ENCODE measurements at regions not wholly inside any gene's neighbourhood (a gene's known extent, or its start where the extent isn't known, plus 50 kb on each side); places are given as distances from the start of the nearest gene placed in this dataset.

GRCh38 chr2:15763106-15763821, 171.6 kb downstream of the DDX1 start:
- H3K36me3 Mint-ChIP-seq: no peaks in the 10 kb centered on the region
- H3K4me3 Mint-ChIP-seq: no peak overlapping the region
- peaks cover 11% of the 10 kb centered on the region for H3K9me3 Mint-ChIP-seq
- no peaks in the 10 kb centered on the region for H3K27me3 Mint-ChIP-seq
- peak overlapping the region; percentile 41 for H3K27ac Mint-ChIP-seq
- peaks cover 43% of the 10 kb centered on the region for H3K4me1 Mint-ChIP-seq (ENCODE audit: unreplicated experiment)
- peak; percentile 58 for DNase-seq (ENCODE audit: extremely low spot score, unreplicated experiment)
- no peak for TF ChIP-seq CTCF (conservative IDR thresholded peaks at IDR 0.05)

- Mint-ChIP-seq H3K27me3 (no peaks in the 10 kb centered on the region), H3K36me3 (no peaks in the 10 kb centered on the region), H3K27ac (no peak overlapping the region), H3K4me1 (ENCODE audit: unreplicated experiment) (peaks cover 51% of the 10 kb centered on the region), H3K9me3 (peaks cover 11% of the 10 kb centered on the region), H3K4me3 (no peak overlapping the region)
- peak; percentile 25 for DNase-seq (ENCODE audit: extremely low spot score, unreplicated experiment)
- no peak for TF ChIP-seq CTCF (conservative IDR thresholded peaks at IDR 0.05)
Observed at GRCh38 chr2:15763822-15764682, 172.4 kb downstream of the DDX1 start.

DNA sequence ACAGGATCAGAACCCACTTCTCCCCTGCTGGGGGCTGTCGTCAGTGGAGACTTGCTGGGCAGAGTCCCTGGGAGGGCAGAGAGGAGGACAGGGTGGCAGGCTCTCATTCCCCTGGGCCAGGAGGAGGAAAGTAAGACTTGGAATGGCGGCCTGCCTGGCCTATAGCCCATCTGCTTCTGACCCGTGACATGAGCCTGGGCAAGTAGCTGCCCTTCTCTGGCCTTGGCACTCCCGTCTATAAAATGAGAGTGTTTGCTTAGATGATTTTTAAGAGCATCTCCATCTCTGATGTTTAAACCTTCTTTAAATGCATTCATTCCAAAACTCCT, 173.0 kb downstream of the DDX1 start:
- no peak for TF ChIP-seq CTCF (conservative IDR thresholded peaks at IDR 0.05)
- Mint-ChIP-seq H3K27me3 (no peaks in the 10 kb centered on the region), H3K4me1 (ENCODE audit: unreplicated experiment) (peaks cover 55% of the 10 kb centered on the region)

DNA sequence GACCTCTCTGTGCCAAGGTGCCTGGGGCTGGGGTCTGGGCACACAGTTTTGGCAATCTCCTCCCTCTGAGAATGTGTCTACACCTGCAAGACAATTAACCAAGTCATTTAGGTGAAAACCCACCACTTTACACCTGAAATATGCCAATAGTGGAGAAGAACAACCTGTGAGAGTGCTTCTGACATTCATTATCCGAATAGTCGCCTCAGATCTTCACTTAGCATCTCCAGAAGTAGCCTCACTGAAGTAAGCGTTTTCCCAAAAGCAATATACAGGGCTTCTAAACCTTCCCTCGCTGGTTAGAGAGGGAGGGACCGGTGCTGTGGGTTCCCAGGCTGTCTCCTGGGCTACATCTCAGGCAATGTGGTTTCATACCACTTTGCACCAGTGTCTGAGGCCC, 173.5 kb downstream of the DDX1 start:
- H3K4me3 Mint-ChIP-seq: no peak overlapping the region
- H3K9me3 Mint-ChIP-seq: peaks cover 11% of the 10 kb centered on the region
- H3K27me3 Mint-ChIP-seq: no peaks in the 10 kb centered on the region
- H3K36me3 Mint-ChIP-seq: no peaks in the 10 kb centered on the region
- TF ChIP-seq CTCF (conservative IDR thresholded peaks at IDR 0.05): no peak
- no peak overlapping the region for H3K27ac Mint-ChIP-seq
- peaks cover 55% of the 10 kb centered on the region for H3K4me1 Mint-ChIP-seq (ENCODE audit: unreplicated experiment)
- DNase-seq (ENCODE audit: extremely low spot score, unreplicated experiment): no peak

More for the DNA sequence above, 173.0 kb downstream of the DDX1 start:
- Mint-ChIP-seq H3K9me3 (peaks cover 11% of the 10 kb centered on the region), H3K36me3 (no peaks in the 10 kb centered on the region), H3K27ac (no peak overlapping the region), H3K4me3 (no peak overlapping the region)
- DNase-seq (ENCODE audit: extremely low spot score, unreplicated experiment): peak; percentile 50

DNA sequence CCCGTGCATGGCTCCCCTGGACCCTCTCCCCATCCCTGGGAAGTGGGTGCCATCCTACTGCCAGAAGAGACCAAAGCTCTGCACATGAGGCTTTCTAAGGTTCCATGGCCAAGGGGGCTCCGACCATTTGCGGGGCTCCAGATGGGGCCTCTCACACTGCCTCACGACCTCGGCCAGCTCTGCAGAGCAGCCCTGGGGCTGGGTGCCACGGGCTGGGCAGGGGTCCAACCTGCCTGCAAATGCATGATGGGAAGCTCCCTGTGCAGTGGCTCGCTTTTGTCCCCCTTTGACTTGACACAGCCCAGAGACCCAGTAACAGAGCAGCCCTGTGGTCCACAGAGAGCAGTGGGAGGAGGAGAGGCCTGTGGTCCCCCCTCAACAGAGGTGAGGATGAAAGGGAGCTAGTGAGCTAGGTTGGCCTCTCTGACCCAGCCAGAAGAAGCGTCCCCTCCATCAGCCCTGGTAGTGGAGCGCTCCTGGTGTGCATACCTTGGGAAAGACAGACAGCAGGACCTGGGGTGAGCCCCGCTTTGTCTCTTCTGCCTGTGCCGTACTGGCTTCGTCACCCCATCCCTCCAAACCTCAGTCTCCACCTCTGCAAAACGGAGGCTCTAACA, 174.1 kb downstream of the DDX1 start:
- Mint-ChIP-seq H3K4me3 (no peak overlapping the region), H3K9me3 (peaks cover 8% of the 10 kb centered on the region), H3K27me3 (no peaks in the 10 kb centered on the region), H3K27ac (no peak overlapping the region), H3K4me1 (ENCODE audit: unreplicated experiment) (peaks cover 52% of the 10 kb centered on the region), H3K36me3 (no peaks in the 10 kb centered on the region)
- no peak for TF ChIP-seq CTCF (conservative IDR thresholded peaks at IDR 0.05)
- DNase-seq (ENCODE audit: extremely low spot score, unreplicated experiment): peak; percentile 49

Measured in type B pancreatic cell (in vitro differentiated cells).